Breast epithelium (tissue), 3 donors: ENCODE measurements at regions not wholly inside any gene's neighbourhood (a gene's known extent, or its start where the extent isn't known, plus 50 kb on each side); places are given as distances from the start of the nearest gene placed in this dataset.

Experiments
- CTCF ChIP-seq, 3 donors: fragments of 450-650 bp; IDR thresholded peaks; one replicate each; pipeline ENCODE4 v1.5.1; 2016 to 2017; ENCODE audit warnings: antibody characterized with exemption in 3 of 3, mild to moderate bottlenecking in 3 of 3, moderate library complexity in 3 of 3
- POLR2A ChIP-seq: fragments of 450-650 bp; IDR thresholded peaks from one replicate; pipeline ENCODE4 v1.6.1; 2016; ENCODE audit warnings: antibody characterized with exemption, mild to moderate bottlenecking, moderate library complexity

- TF ChIP-seq CTCF (IDR thresholded peaks at IDR 0.05) (no peak), POLR2A (no peak)
Measured at GRCh38 chr3:182122779-182123178, 411.1 kb downstream of the SOX2 start.
